BE2C (cell line): ENCODE measurements at regions not wholly inside any gene's neighbourhood (a gene's known extent, or its start where the extent isn't known, plus 50 kb on each side); places are given as distances from the start of the nearest gene placed in this dataset.

Source experiments
- DNase-seq: peaks from one replicate; pipeline ENCODE4 v3.0.0-alpha.2; 2020
- H3K27me3 ChIP-seq: fragments of 250-450 bp; sonication (Bioruptor Pico); 2 replicates; pipeline ENCODE4 v1.5.1; 2020; ENCODE audit warnings: mild to moderate bottlenecking
- H3K36me3 ChIP-seq: fragments of 250-450 bp; sonication (Bioruptor Pico); 2 replicates; pipeline ENCODE4 v1.5.1; 2020; ENCODE audit warnings: mild to moderate bottlenecking
- H3K4me1 ChIP-seq: fragments of 250-450 bp; sonication (Bioruptor Pico); 2 replicates; pipeline ENCODE4 v1.5.1; 2020
- H3K4me3 ChIP-seq: 2 replicates; pipeline ENCODE4 v1.5.1; 2011; ENCODE audit warnings: low read depth, low read length
- H3K9me3 ChIP-seq: fragments of 250-450 bp; sonication (Bioruptor Pico); 2 replicates; pipeline ENCODE4 v1.5.1; 2020
- TF ChIP-seq, protein P1 (sequence below): IDR thresholded peaks from 2 replicates; pipeline ENCODE4 v1.5.1; 2012; ENCODE audit warnings: mild to moderate bottlenecking, low read depth, low read length

DNA sequence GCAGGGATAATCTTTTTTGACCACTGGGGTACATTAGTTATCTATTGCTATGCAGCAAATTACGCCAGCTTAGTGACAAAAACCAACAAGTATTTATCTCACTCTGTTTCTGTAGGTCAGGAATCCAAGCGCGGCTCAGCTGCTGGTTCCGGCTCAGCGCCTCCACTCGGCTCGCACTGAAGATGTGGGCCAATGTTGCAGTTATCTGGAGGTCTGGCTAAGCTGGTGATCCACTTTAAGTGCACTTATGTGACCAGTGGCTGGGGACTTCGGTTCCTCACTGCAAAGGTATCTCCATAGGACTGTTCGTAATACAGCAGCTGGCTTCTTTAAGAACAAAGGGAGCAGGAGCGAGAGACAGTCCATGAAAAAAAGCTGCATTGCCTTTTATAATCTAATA, 591.9 kb downstream of the TMEM182 start:
- TF ChIP-seq, protein P1, sequence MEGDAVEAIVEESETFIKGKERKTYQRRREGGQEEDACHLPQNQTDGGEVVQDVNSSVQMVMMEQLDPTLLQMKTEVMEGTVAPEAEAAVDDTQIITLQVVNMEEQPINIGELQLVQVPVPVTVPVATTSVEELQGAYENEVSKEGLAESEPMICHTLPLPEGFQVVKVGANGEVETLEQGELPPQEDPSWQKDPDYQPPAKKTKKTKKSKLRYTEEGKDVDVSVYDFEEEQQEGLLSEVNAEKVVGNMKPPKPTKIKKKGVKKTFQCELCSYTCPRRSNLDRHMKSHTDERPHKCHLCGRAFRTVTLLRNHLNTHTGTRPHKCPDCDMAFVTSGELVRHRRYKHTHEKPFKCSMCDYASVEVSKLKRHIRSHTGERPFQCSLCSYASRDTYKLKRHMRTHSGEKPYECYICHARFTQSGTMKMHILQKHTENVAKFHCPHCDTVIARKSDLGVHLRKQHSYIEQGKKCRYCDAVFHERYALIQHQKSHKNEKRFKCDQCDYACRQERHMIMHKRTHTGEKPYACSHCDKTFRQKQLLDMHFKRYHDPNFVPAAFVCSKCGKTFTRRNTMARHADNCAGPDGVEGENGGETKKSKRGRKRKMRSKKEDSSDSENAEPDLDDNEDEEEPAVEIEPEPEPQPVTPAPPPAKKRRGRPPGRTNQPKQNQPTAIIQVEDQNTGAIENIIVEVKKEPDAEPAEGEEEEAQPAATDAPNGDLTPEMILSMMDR = no peak
- H3K4me1 ChIP-seq = no peaks in the 10 kb centered on the region

DNA sequence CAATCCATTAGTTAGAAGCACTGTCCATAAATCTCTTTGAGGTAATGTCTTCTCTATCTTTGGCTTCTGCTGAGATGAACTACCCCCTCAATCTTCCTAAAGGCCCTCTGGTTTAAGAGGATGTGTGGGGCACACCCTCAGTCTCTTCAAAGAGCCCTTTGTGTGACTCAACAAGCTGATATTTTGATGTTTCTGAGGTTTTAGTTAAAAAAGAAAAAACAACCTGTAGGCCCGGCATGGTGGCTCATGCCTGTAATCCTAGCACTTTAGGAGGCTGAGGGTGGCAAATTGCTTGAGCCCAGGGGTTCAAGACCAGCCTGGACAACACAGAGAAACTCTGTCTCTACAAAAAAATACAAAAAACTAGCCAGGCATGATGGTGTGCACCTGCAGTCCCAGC, 593.5 kb downstream of the TMEM182 start:
- TF ChIP-seq, protein P1 = no peak
- Histone ChIP-seq H3K4me3 (no peak overlapping the region), H3K9me3 (no peaks in the 10 kb centered on the region), H3K36me3 (no peaks in the 10 kb centered on the region), H3K27me3 (no peaks in the 10 kb centered on the region), H3K4me1 (no peaks in the 10 kb centered on the region)
- DNase-seq = no peak

More for the DNA sequence above, 591.9 kb downstream of the TMEM182 start:
- Histone ChIP-seq H3K4me3 (no peak overlapping the region), H3K36me3 (no peaks in the 10 kb centered on the region), H3K9me3 (no peaks in the 10 kb centered on the region), H3K27me3 (no peaks in the 10 kb centered on the region)
- DNase-seq = no peak

DNA sequence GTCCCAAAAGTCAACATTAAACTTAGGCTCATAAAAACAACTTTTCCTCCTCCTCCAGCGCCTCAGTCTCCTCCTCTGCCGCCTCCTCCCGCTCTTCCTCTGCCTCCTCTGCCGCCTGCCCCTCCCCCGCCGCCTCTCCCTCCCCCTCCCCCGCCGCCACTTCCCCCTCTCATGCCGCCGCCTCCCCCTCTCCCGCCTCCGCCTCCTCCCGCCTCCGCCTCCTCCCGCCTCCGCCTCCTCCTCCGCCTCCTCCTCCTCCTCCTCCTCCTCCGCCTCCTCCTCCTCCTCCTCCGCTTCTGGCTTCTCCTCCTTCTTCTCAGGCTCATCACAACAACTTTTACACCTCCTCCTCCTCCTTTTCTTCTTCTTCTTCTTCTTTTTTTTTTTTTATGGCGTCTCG, 599.9 kb downstream of the TMEM182 start:
- H3K9me3 ChIP-seq = no peaks in the 10 kb centered on the region
- TF ChIP-seq, protein P1 = no peak
- no peaks in the 10 kb centered on the region for H3K4me1 ChIP-seq
- DNase-seq = no peak
- no peak overlapping the region for H3K4me3 ChIP-seq
- no peaks in the 10 kb centered on the region for H3K27me3 ChIP-seq
- H3K36me3 ChIP-seq = no peaks in the 10 kb centered on the region

DNA sequence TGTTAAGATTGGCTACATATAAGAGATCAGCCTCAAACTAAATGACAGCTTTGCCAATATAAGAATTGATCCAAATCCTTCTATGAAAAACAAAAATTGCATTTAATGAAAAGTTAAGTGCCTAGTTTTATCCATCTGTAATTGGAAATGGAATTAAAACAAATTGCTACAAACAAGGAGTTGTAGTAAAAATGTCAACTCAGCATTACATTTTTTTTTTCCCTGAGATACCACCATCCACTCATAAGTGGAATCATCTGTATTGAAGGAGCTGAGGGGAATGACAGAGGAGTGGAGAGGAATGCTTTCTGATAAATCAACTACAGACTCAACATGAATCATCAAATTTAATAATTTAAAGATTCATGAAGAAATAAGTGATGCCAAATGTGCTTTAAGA, 601.8 kb downstream of the TMEM182 start:
- Histone ChIP-seq H3K9me3 (no peaks in the 10 kb centered on the region), H3K27me3 (no peaks in the 10 kb centered on the region), H3K4me1 (no peaks in the 10 kb centered on the region), H3K4me3 (no peak overlapping the region), H3K36me3 (no peaks in the 10 kb centered on the region)
- DNase-seq = no peak
- TF ChIP-seq, protein P1 = no peak

DNA sequence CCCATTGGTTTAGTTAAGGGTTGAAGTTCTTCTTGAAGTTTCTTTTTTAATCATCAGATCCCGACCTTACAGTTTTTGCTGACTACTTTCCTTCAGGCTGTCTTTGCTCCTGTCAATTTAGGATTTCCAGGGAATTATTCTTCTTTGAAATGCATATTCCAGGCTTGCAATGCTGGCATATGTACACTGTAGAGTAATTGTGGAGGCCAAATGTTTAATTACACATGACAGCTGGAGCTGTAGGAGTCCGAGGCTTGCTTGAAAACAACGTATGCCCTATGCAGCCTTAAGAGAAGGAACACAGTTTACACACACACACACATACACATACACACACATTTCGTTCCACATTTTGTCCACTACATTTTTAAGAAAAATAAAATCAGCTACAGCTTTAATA, 602.3 kb downstream of the TMEM182 start:
- H3K9me3 ChIP-seq = no peaks in the 10 kb centered on the region
- no peaks in the 10 kb centered on the region for H3K4me1 ChIP-seq
- H3K27me3 ChIP-seq = no peaks in the 10 kb centered on the region
- TF ChIP-seq, protein P1 = no peak
- DNase-seq = no peak
- H3K36me3 ChIP-seq = no peaks in the 10 kb centered on the region
- H3K4me3 ChIP-seq = no peak overlapping the region

DNA sequence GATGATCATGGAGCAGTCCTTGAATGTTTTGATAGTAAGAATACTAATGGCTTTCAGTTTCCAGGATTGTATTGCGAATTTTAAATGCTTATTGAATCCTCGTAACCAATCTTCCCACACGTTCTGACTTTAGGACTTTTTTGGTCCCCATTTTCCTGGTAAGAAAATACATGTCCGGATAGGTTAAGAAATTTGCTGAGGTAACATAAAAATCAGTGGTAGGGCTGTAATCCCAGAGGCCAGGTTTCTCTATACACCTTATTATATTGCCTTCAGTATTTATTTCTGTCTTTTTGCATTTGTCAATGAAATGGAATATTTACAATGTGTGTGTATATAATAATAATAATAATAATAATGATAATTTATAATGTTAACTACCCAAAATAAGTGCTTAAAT, 603.2 kb downstream of the TMEM182 start:
- Histone ChIP-seq H3K27me3 (no peaks in the 10 kb centered on the region), H3K9me3 (no peaks in the 10 kb centered on the region), H3K4me1 (no peaks in the 10 kb centered on the region), H3K4me3 (no peak overlapping the region), H3K36me3 (no peaks in the 10 kb centered on the region)
- no peak for DNase-seq
- TF ChIP-seq, protein P1 = no peak
